ENCODE measurements at regions not wholly inside any gene's neighbourhood (a gene's known extent, or its start where the extent isn't known, plus 50 kb on each side); places are given as distances from the start of the nearest gene placed in this dataset.

- TF ChIP-seq CTCF (IDR thresholded peaks at IDR 0.05): no peak
Observed at GRCh38 chr6:43930440-43931154, 160.6 kb downstream of the VEGFA start.

GRCh38 chr6:43929511-43929910 lies 159.5 kb downstream of the VEGFA start:
- no peak for TF ChIP-seq CTCF (IDR thresholded peaks at IDR 0.05)

- TF ChIP-seq CTCF (IDR thresholded peaks at IDR 0.05): no peak
Observed at GRCh38 chr6:43927532-43928210, 157.7 kb downstream of the VEGFA start.

- no peak for TF ChIP-seq CTCF (IDR thresholded peaks at IDR 0.05)
Observed at GRCh38 chr6:43926634-43927531, 156.9 kb downstream of the VEGFA start.

GRCh38 chr6:43924222-43924702 lies 154.3 kb downstream of the VEGFA start:
- TF ChIP-seq CTCF (IDR thresholded peaks at IDR 0.05): no peak

GRCh38 chr6:43923376-43924221 lies 153.6 kb downstream of the VEGFA start:
- no peak for TF ChIP-seq CTCF (IDR thresholded peaks at IDR 0.05)

Measured in LNCAP (cell line).